ENCODE measurements at regions not wholly inside any gene's neighbourhood (a gene's known extent, or its start where the extent isn't known, plus 50 kb on each side); places are given as distances from the start of the nearest gene placed in this dataset.

DNA sequence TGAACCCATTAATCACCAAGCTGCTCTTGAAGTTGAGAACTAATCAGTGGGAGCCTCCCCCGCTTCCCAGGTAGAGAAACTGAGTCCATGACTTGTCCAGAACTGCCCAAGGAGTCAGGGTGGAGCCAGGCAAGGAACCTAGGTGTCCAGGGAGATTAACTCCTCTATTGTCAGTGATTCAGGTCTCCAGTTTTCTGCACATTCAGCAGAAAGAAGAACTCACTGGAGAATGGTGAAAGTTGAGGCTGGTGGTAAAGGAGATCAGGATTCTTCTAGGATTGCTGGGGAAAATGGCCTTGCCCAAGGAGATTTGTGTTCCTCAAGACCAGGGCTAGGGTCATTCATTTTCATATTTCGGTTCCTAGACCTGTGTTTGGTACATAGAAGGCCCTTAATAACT lies 87.2 kb upstream of the CISTR start:
- DNase-seq, result no peak

DNA sequence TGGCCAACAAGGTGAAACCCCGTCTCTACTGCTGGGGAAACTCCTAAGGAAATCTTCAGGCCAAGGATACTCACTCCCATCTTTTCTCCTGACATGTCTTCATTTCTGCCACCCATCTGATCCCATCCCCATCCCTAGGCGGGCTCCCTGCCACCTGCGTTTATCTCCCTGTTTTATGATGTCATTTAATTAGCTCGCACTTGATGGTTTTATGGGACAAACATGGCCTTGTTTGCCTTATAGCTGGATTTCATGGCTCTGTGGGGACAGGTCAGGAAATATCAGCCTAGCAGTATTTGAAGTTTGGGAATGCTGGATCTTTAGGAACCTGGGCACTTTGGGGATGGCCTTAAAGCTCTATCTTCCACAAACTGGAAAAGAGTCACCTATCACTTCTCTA lies 88.5 kb upstream of the CISTR start:
- DNase-seq, result no peak

DNA sequence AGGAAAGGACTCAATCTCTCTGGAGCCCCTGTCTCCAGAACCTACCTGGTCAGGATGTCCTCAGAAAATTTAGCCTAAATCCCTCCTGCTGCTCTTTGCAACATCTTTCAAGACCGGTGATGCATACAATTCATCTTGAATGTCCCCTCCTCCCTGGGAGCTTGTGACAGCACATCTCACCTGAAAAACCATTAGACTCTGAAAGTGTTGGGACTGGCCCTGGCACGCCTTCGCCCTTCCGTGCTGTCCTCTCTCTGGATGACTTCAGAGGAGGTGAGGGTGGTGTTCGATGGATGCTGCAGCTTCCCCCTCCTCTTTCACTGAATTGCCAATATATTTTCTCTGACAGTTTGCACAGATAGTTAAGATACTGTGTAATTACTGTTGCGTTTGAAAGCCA lies 90.9 kb upstream of the CISTR start:
- no peak for DNase-seq

DNA sequence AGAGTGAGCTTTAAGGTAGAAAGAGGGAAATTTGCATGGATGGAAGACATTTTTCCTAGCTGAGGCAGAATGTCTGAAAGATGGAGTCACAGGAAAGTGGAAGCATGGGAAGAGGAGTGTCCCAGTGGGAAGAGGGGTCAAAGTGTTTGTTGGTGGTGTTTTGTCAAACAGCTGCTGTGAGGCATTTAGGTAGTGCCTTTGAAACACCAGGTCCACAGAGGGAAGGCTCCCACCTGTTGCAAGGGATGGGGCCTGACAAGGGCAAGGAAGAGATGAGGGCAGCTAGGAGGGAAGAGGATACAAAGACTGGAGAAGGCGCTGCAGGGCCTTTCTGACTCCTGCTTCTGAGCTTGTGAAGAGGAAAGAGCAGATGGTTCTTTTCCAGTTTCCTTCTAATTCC lies 91.8 kb upstream of the CISTR start:
- no peak for DNase-seq

DNA sequence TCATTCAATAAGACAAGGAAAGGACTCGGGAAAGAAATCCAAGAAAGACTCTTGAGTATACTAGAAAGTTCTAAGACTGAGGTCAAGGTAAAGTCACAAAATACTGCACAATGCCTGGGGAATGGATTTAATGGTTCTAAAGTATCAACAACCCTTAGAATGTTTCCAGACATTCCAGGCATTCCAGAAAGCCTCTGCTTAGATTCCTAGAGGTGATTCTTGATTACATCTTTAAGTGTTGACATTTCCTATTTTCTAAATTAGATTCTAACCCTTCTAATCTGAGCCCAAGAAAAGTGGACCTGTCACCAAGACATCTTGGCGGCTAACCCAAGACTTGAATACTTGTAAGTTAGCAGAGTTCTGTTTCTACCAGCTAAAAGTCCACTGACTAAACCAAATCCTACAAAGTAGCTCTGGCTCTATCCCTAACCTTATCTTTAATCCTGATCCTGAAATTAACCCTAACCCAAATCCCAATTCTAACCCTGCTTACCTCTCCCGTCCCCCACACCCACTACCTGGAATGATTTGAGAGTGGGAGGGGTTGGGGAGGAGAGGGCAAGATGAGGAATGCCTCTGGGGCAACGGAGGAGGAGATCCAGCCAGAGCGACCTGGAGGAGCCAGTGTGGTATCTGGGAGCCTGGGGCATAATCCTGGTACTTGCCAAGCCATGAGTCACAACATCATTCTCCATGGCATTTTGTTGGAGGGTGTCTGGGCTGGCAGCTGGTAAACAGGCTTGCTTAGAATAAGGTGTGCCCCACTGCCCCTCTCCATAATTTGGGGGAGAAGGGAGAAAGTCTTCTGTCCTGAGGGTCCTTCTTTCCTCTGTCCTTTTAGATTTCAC lies 93.4 kb upstream of the HOXC13 start:
- DNase-seq, result no peak

DNA sequence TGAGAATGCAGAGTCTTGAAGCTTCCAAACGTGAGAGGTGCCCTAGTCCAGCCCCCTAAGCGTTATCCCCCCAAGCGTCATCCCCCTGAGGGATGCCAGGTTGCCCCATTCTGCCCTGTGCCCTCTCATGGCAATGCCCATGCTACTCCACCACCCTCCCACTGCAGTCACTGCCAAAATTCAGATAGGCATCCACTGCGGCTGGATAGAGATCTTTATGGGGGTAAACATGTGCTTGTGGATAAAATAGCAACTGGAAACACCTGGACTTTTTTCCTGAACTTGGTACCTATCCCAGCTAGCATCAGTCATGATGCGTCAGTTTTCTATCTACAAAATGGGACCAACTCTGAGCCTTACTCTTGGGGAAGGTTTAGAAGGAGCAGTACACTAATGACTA lies 92.7 kb upstream of the HOXC13 start:
- DNase-seq, result no peak

DNA sequence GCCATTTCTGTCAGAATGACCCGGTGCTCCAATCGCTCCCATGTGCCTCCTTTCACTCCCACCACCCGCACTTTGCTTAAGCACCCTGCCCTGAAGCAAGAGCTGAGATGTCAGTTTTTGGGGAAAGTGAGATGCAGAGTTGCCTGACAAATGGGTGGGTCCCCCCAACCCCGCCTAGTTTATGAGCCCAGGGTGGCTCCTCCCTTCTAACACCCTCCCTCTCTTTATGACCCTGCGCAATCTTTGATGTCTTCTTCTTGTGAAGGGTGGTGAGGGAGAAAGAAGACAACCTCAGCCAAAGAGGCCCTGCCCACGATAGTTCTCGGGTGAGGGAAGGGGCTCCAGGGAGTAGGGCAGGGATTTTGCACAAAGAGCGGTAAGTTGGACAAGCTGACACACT lies 89.5 kb upstream of the HOXC13 start:
- no peak for DNase-seq

DNA sequence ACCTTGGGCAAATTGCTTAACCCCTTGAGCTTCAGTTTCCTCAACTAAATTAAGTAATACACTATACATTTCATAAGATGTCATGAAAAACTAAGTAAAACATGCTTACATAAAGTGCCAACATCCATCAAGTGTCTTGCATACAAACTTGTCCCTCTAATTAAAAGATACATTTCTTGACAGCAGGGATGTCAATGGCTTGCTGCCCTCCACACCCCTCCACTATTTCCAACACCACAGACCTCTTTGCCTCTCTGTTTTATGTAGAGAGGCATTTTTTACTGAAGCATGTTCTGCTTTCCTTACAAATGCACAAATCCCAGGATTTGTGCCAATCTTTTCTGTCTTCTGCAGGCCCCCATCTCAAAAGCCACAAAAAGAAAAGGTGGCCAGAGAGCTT lies 89.0 kb upstream of the HOXC13 start:
- DNase-seq, result no peak

DNA sequence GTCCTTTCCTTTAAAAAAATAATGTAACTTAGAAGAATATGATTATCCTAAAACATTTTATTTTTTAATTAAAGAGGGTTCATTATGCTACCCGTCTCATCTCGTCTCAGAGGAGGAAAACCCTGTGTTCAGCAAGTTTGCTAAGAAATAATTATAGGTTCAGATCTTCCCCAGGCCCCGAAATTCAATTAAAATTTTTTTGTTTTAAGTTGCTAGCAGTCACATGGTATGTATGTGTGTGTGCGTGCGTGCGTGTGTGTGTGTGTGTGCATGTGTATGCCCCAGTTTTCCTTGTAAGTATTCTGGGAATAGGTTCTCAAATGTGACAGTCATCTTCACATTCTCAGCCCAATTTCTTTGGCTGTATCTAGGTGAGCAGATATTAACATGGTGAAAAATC lies 86.6 kb upstream of the HOXC13 start:
- no peak for DNase-seq

DNA sequence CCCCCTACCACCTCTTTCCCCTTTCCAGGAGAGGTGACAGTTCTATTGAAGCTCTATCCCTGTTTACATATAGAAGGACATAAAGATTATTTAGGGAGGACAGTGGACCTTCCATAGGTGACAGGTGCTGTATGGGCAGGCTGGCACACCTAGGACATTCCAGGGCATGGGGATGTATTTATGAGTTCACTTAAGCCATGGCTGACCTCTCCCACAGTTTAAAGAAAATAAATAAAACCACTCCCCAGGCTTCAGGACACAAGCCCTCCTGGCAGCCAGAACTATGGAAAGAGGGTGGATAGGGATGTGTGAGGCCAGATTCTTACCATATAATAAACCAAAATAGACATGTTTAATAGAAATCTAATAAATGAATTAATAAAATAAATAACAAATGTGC lies 85.6 kb upstream of the HOXC13 start:
- DNase-seq, result no peak

DNA sequence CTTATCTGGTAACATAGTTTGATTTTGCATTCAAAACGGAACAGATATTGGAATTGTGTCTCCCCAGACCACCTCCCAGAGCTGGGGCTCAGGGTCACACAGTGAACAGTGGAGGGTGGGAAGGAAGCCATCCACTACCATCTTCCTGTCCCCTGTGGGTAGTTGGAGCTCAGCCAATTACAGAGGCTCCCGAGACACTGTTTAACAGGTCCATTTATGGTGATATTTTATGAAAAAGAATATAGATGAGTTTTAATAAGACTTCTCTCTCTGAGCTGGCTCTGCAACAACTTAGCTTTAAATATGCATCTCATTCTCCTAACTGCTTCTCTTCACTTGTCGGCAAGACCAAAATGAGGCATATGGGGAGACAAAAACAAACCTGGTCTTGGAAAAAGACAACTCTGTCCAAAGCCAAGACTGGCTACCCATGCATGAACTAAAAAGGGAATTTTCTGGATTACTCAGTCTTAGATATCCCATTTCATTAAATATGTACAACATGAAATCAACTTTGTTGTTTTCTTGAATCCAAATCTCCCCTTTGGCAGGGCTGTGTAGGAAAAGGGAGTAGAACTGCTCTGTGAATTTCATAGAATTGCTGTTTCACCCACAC lies 83.8 kb upstream of the HOXC13 start:
- DNase-seq, result no peak

DNA sequence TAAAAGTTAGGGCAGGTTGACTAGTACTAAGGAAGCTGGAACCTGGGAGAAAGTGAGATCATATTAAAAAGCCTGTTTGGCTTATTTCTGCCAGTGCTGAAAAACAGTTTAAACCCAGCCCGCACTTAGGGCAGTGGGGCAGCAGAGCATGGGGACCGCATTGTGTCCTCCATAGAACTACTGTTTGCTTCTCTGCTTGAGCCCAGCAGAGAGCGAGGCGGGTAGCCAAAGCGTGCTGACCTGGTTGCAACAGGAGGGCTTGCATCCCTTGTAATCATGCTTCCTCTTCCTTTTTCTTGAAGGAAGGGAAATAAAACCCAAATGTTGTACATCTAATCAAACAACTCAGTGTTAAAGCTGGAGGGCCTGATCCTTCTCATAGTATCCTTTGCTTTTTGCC lies 82.5 kb upstream of the HOXC13 start:
- DNase-seq, result no peak

DNA sequence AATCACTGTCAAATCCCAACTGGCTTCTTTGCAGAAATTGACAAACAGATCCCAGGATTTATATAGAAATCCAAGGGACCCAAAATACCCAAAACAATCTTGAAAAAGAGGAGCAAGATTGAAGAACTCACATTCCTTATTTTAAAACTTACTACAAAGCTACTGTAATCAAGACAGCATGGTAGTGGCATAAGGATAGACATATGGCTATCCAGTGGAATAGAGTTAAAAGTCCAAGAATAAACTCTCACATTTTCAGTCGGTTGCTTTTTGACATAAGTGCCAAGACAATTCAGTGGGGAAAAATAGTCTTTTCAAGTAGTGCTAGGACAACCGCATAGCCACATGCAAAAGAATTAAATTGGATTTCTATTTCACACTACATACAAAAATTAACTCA lies 81.0 kb upstream of the HOXC13 start:
- no peak for DNase-seq

DNA sequence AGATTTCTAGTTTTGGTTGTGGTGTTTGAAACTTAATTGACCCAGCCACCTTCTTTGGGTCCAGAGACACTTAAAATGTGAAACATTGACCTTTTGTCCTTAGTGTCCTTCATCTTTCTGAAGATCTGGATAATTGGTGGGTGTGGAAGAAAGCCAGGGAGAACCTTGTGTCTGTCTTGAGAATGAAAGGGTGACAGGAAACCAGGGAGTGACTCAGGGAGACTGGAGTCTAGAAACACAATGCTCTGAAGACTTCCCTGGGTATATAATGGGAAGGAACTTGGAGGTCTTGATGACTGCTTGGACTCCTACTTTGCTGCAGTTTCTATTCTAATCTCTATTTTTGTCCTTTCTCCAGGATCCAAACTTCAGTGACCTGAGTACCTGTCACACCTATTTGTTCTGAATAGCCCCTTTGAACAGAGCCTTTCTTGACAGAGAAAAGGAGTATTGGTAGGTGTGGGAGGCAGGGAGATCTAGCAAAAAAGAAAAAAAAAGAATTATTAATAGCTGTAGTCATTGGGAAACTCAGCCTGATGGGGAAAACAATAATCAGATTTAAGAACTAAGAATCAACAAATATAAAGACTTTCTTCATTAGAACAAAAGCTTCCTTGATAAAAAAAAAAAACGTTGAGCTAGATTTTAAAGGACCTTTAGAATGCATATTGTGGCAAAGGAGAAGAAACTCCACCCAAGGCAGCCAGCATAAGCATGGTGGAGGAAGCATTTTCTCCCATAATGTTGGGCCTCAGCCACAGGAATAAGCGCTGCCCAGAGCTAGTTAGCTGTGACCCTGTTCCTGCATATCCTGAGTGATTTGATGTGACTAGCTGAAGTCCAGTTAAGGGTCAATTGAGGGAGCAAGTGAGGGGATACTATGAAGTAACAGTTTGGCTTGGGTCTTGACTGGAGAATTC lies 77.9 kb upstream of the HOXC13 start:
- DNase-seq, result no peak

DNA sequence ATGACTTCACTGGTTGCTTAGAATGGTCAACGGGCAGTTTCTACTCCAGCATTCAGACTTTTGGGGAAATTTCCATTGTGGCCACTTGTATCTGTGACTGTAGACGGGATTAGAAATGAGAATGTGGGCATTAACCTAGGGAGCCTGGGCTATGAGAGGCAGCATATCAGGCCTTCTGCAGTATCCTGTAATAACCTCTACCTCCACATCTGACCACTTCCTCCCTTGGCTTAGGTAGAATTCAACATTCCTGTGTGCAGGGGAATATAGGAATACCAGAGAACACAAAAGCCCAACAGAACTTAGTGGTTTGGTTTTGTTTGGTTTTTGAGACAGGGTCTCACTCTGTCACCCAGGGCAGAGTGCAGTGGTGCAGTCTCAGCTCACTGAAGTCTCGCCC lies 76.4 kb upstream of the HOXC13 start:
- no peak for DNase-seq

DNA sequence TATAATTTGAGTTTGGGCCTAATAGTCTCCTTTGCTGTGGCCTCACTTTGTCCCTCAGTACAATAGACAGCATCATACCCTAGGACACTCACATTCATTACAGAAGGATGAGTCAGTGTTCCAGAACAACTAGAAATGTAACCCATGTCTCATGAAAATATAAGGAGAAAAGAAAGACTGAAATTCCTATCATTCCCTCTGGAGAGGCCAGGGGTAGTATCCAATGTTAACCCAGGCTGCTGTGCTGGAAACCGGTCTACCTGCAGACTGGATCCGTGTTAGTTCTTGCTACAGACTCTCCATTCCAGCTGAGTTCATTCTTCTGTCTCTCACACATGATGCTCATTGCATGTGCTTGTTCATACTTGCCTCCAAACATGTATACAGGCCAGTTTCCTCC lies 75.8 kb upstream of the HOXC13 start:
- no peak for DNase-seq

DNA sequence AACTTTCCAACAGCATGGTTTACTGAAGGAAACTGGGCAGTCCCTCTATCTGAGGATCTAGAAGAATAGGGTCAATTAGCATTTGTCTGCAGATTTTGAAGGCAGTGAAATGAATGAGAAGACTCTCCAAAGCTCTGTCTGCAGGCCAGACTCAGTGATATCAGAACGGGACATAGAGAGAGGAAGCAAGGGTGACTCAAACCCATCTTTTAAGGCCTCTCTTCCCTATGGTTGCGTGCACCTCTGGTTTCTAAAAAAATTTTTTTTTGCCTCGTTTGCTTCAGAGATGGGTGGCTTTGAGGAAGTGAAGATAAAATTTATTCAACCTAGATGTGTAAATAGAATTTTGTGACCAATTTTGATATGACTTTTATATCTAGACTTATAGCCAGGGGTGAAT lies 71.9 kb upstream of the HOXC13 start:
- DNase-seq, result no peak

DNA sequence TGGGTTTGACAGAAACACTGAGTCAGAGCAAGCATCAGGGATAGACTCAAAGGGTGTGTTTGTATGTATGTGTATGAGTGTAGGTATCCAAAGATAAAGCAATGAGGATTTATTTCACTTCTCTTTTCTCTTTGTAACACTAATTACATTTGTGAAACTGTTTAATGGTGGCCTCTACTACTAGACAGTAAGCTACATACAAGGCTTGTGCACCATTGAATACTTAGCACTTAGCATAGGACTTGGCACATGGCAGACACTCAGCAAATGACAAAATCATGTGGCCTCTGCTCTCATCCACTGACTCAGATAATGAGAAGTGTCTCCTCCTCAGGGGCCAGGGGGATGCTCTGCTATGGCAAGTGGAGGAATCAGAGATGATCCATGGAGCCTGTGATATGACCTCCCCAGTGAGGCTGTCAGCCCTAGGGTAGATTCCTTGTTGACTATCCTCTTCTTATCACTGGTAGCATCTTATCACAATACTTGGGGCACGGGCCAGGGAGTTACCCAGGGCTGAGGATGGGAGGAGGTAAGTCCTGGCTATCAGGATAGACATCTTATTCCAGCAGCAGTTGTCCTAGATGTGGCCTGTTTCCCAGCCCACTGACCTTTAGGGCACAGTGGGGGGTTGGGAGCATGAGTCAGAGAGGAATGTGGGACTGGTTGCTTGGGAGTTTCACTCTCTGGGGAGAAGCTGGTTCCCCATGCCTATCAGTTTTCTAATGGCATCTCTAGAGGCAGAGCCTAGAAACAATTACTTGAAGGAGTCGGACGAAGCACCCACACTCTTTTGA lies 71.2 kb upstream of the HOXC13 start:
- DNase-seq, result no peak

DNA sequence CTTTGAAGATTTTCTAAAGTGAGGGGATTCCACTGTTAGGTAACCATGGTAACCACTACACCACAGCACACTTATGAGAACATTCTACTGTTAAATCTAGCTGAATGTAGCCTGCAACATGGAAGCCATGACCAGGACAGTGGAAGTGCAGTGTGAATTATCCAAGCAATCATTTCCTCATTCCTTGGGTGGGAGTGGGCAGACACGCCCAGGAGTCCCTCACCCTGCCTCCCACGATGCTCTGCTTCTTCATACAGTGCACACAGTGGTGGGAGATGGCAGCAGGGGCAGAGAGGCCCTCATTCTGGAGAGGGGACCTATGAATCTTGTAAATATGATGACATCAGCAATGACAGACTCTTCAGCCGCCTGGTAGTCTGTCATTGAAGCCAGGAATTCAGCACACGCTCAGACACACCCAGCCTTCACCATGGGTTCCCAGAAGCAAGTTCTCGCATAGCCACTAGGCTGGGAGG lies 70.1 kb upstream of the HOXC13 start:
- no peak for DNase-seq

DNA sequence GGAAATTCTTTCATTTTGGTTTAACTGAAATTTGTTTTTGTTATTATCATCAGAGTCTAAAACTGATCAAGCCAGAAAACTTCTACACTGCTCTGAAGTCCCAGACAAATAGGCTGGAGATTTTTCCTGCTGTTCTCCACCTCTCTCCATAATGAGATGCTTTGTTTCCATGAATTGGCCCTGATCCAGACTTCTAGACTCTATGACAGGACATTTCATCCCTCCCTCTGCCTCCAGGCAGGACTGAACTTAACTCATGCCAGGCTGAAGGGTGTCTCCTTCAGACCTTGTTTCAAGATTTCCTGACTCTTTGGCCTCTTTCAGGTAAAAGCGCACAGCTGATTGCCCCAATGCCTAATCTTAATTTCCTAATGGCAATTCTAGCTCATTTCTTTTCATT lies 69.1 kb upstream of the HOXC13 start:
- peak; percentile 14 for DNase-seq

DNA sequence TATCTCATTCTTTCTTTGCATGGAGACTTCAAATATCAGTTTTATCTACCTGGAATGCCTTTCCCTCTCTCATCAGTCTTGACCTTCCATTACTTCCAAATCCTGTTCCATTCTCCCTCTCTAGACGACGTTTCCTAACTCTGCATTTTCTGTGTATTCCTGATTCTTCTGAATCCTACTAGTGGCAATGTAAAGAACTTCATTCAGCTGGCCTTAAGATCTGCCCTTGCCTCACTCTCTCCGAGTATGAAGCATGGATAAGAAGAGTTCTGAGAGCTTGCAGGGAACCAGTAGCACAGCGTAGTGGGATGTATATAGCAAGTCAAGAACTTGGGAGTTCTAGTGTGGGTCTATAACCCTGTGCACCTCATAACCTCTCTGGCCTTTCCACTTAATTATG lies 68.5 kb upstream of the HOXC13 start:
- no peak for DNase-seq

DNA sequence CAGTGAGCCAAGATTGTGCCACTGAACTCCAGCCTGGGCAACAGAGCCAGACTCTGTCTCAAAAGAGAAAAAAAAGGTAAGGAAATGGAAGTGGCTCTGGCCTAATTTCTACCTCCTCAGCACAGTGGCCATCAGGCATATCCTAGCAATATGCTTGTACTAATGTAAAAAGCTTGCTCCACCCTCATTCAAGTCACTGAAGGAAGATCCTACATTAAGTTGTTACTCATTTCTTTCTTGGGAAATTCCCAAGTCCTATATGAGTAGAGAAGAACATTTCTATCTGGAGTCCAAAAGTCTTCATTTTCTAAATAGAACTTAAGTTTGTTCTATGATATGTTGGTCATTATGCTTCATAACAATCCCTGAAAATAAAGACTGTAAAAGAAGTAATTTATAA lies 67.3 kb upstream of the HOXC13 start:
- DNase-seq, result no peak

DNA sequence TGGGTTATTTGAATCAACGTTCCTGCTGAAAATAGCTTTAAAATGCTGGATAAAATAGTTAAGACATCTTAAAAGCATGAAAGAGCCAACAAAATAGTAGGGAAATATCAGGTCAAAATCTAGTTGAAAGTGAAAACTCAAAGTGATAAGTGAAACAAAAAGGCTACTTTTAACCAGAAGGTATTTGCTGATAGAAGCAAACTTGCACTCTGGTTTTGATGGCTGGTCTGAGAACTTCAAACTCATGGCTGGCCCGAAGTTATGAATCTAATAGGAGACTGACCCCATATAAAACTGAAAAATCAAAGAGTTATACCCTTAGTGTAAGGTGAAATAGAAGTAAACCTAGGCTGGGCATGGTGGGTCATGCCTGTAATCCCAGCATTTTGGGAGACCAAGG lies 66.3 kb upstream of the HOXC13 start:
- no peak for DNase-seq

Measured in NCI-H1105 treated with DMSO at 0.1 percent for 48 hours (cell line).